Liver (tissue), 2 donors: ENCODE measurements at regions not wholly inside any gene's neighbourhood (a gene's known extent, or its start where the extent isn't known, plus 50 kb on each side); places are given as distances from the start of the nearest gene placed in this dataset.

ENCODE experiments used
- TAF1 ChIP-seq: conservative IDR thresholded peaks from 2 replicates; pipeline ENCODE4 v1.6.1; 2016; ENCODE audit warnings: antibody characterized with exemption, mild to moderate bottlenecking
- YY1 ChIP-seq: IDR thresholded peaks from 2 replicates; pipeline ENCODE4 v1.6.1; 2016; ENCODE audit warnings: antibody characterized with exemption, mild to moderate bottlenecking
- TF ChIP-seq, protein P1 (sequence below): IDR thresholded peaks from 2 replicates; pipeline ENCODE4 v1.6.1; 2016; ENCODE audit warnings: antibody characterized with exemption
- donor health status: healthy.

DNA sequence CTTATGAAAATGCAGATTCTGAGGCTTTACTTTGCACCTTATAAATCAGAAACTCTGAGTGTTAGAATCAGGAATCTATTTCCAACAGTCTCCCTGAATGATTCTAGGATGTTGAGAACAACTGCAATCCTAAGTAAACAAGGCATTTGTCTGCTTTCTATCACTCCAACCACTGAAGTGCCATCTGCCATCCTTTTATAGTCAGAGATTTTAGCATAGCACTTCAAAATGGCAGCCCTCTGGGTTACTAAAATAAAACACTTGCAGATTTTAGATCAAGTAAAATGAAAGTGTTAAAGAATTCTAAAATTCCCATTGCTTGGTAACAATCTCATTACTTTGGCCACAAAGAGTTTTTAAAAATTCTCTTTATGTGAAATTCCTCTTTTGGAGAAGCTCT, 258.9 kb downstream of the CD109 start:
- TF ChIP-seq YY1 (no peak), TAF1 (no peak)
- TF ChIP-seq, protein P1, sequence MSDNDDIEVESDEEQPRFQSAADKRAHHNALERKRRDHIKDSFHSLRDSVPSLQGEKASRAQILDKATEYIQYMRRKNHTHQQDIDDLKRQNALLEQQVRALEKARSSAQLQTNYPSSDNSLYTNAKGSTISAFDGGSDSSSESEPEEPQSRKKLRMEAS, result no peak
